ENCODE measurements at regions not wholly inside any gene's neighbourhood (a gene's known extent, or its start where the extent isn't known, plus 50 kb on each side); places are given as distances from the start of the nearest gene placed in this dataset.

- TF ChIP-seq EZH2 (IDR thresholded peaks at IDR 0.05; ENCODE audit: borderline replicate concordance, low read length) (no peak), CTCF (IDR thresholded peaks at IDR 0.05; ENCODE audit: low read length) (no peak)
These were observed 95.3 kb upstream of the PARP11 start for GRCh38 chr12:3968523-3968922.

All from OCI-LY1 (cell line).